MM.1S (cell line): ENCODE measurements at regions not wholly inside any gene's neighbourhood (a gene's known extent, or its start where the extent isn't known, plus 50 kb on each side); places are given as distances from the start of the nearest gene placed in this dataset.

Experiments used
- DNase-seq: peaks from one replicate; pipeline ENCODE4 v3.0.0-alpha.2; 2015
- H2AFZ ChIP-seq: fragments of 300-600 bp; sonication (generic); 2 replicates; pipeline ENCODE4 v1.6.0; 2016; ENCODE audit warnings: antibody characterized with exemption, low read length
- H3F3A ChIP-seq: fragments of 300-600 bp; sonication (generic); 2 replicates; pipeline ENCODE4 v1.6.1; 2016; ENCODE audit warnings: mild to moderate bottlenecking, antibody characterized with exemption, low read length, moderate library complexity, mixed read lengths; ENCODE audit not compliant: insufficient read depth
- H3K27ac ChIP-seq: fragments of 300-600 bp; sonication (generic); 2 replicates; pipeline ENCODE4 v1.5.1; 2016; ENCODE audit warnings: mild to moderate bottlenecking, low read length
- H3K27me3 ChIP-seq: fragments of 300-600 bp; sonication (generic); replicated peaks from 2 replicates; pipeline ENCODE4 v1.6.0; 2016; ENCODE audit warnings: low read length; ENCODE audit not compliant: insufficient read depth
- H3K36me3 ChIP-seq: fragments of 300-600 bp; sonication (generic); replicated peaks from 2 replicates; pipeline ENCODE4 v1.6.1; 2016; ENCODE audit warnings: mild to moderate bottlenecking, low read length, mixed read lengths; ENCODE audit not compliant: insufficient read depth
- H3K4me1 ChIP-seq: fragments of 300-600 bp; sonication (generic); 2 replicates; pipeline ENCODE4 v1.6.1; 2016; ENCODE audit warnings: low read length, mixed read lengths
- H3K4me2 ChIP-seq: fragments of 300-600 bp; sonication (generic); 2 replicates; pipeline ENCODE4 v1.6.0; 2016; ENCODE audit warnings: low read depth, low read length
- H3K4me3 ChIP-seq: fragments of 300-600 bp; sonication (generic); 2 replicates; pipeline ENCODE4 v1.5.1; 2016; ENCODE audit warnings: low read length, mixed read lengths
- H3K79me2 ChIP-seq: fragments of 300-600 bp; sonication (generic); 2 replicates; pipeline ENCODE4 v1.6.1; 2016; ENCODE audit warnings: mixed run types, low read length, mixed read lengths
- H3K9ac ChIP-seq: fragments of 300-600 bp; sonication (generic); 2 replicates; pipeline ENCODE4 v1.6.1; 2016; ENCODE audit warnings: low read length, mixed read lengths
- H3K9me2 ChIP-seq: fragments of 300-600 bp; sonication (generic); replicated peaks from 2 replicates; pipeline ENCODE4 v1.6.1; 2016; ENCODE audit warnings: mild to moderate bottlenecking, low read length, mixed read lengths; ENCODE audit not compliant: insufficient read depth
- H3K9me3 ChIP-seq: fragments of 300-600 bp; sonication (generic); replicated peaks from 2 replicates; pipeline ENCODE4 v1.6.1; 2016; ENCODE audit warnings: mild to moderate bottlenecking, low read length, mixed read lengths; ENCODE audit not compliant: insufficient read depth
- H4K20me1 ChIP-seq: fragments of 300-600 bp; sonication (generic); 2 replicates; pipeline ENCODE4 v1.6.1; 2016; ENCODE audit warnings: mild to moderate bottlenecking, low read length, moderate library complexity, mixed read lengths; ENCODE audit not compliant: insufficient read depth
- EZH2 ChIP-seq: fragments of 300-600 bp; sonication (generic); optimal IDR thresholded peaks from 2 replicates; pipeline ENCODE3; 2017; ENCODE audit warnings: low read depth, mild to moderate bottlenecking, antibody characterized with exemption, low read length, mixed read lengths
- EZH2phosphoT487 ChIP-seq: fragments of 300-600 bp; sonication (generic); IDR thresholded peaks from 2 replicates; pipeline ENCODE4 v1.6.1; 2018; ENCODE audit warnings: antibody characterized with exemption, low read length
- TF ChIP-seq, protein P1 (sequence below): fragments of 300-600 bp; sonication (generic); IDR thresholded peaks from 2 replicates; pipeline ENCODE4 v1.5.1; 2016; ENCODE audit warnings: antibody characterized with exemption, low read length, mixed read lengths

DNA sequence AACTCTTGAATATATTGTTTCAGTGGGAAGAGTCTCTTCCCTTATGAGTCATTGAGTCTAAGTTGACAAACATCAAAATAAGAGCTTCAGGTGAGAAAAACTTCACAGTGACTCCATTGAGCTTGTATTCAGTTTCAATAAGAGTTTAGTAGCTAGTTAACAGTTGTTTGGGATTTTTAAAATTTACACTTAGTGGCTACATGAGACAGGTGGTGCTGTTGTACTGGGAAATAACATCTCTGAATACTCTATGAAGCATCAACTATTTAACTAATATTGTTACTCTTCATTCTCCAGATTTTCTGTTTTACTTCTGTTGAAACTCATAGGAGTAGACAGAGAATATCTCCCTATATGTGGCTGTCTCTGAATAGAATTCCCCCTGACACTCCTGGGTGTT is 1609.1 kb downstream of the C4orf33 start:
- TF ChIP-seq, protein P1, sequence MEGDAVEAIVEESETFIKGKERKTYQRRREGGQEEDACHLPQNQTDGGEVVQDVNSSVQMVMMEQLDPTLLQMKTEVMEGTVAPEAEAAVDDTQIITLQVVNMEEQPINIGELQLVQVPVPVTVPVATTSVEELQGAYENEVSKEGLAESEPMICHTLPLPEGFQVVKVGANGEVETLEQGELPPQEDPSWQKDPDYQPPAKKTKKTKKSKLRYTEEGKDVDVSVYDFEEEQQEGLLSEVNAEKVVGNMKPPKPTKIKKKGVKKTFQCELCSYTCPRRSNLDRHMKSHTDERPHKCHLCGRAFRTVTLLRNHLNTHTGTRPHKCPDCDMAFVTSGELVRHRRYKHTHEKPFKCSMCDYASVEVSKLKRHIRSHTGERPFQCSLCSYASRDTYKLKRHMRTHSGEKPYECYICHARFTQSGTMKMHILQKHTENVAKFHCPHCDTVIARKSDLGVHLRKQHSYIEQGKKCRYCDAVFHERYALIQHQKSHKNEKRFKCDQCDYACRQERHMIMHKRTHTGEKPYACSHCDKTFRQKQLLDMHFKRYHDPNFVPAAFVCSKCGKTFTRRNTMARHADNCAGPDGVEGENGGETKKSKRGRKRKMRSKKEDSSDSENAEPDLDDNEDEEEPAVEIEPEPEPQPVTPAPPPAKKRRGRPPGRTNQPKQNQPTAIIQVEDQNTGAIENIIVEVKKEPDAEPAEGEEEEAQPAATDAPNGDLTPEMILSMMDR = no peak
- TF ChIP-seq EZH2phosphoT487 = no peak
- TF ChIP-seq EZH2 = no peak
- Histone ChIP-seq H3K9ac (no peak overlapping the region), H3K4me1 (no peaks in the 10 kb centered on the region), H3K27ac (no peak overlapping the region), H3K36me3 (no peaks in the 10 kb centered on the region), H3K9me3 (no peaks in the 10 kb centered on the region), H2AFZ (no peak overlapping the region), H3K4me2 (no peak overlapping the region), H3K9me2 (no peaks in the 10 kb centered on the region), H4K20me1 (no peaks in the 10 kb centered on the region), H3F3A (no peaks in the 10 kb centered on the region), H3K4me3 (no peak overlapping the region), H3K79me2 (no peaks in the 10 kb centered on the region), H3K27me3 (no peaks in the 10 kb centered on the region)
- peak; percentile 9 for DNase-seq

GRCh38 chr4:130712038-130712437 is 1616.1 kb downstream of the C4orf33 start:
- H3K36me3 ChIP-seq = no peaks in the 10 kb centered on the region
- no peaks in the 10 kb centered on the region for H3K9me3 ChIP-seq
- no peak overlapping the region for H3K9ac ChIP-seq
- H3K4me1 ChIP-seq = no peaks in the 10 kb centered on the region
- no peak overlapping the region for H3K4me3 ChIP-seq
- H3K79me2 ChIP-seq = no peaks in the 10 kb centered on the region
- H3K27ac ChIP-seq = no peak overlapping the region
- H3K4me2 ChIP-seq = no peak overlapping the region
- H3K9me2 ChIP-seq = no peaks in the 10 kb centered on the region
- TF ChIP-seq, protein P1 = no peak
- no peak for TF ChIP-seq EZH2phosphoT487
- TF ChIP-seq EZH2 = no peak
- DNase-seq = no peak
- H4K20me1 ChIP-seq = no peaks in the 10 kb centered on the region
- no peak overlapping the region for H2AFZ ChIP-seq
- H3K27me3 ChIP-seq = no peaks in the 10 kb centered on the region
- no peaks in the 10 kb centered on the region for H3F3A ChIP-seq

- no peak overlapping the region for H3K4me3 ChIP-seq
- no peaks in the 10 kb centered on the region for H3F3A ChIP-seq
- no peak overlapping the region for H3K4me2 ChIP-seq
- TF ChIP-seq EZH2phosphoT487 (no peak), EZH2 (no peak)
- TF ChIP-seq, protein P1 = no peak
- H3K27ac ChIP-seq = no peak overlapping the region
- H3K9me3 ChIP-seq = no peaks in the 10 kb centered on the region
- H3K9ac ChIP-seq = no peak overlapping the region
- H2AFZ ChIP-seq = no peak overlapping the region
- H3K9me2 ChIP-seq = no peaks in the 10 kb centered on the region
- no peaks in the 10 kb centered on the region for H4K20me1 ChIP-seq
- no peaks in the 10 kb centered on the region for H3K36me3 ChIP-seq
- no peaks in the 10 kb centered on the region for H3K79me2 ChIP-seq
- no peaks in the 10 kb centered on the region for H3K4me1 ChIP-seq
- H3K27me3 ChIP-seq = no peaks in the 10 kb centered on the region
- no peak for DNase-seq
Measured at GRCh38 chr4:130714006-130714405, 1618.1 kb downstream of the C4orf33 start.
